ENCODE measurements at regions not wholly inside any gene's neighbourhood (a gene's known extent, or its start where the extent isn't known, plus 50 kb on each side); places are given as distances from the start of the nearest gene placed in this dataset.

DNA sequence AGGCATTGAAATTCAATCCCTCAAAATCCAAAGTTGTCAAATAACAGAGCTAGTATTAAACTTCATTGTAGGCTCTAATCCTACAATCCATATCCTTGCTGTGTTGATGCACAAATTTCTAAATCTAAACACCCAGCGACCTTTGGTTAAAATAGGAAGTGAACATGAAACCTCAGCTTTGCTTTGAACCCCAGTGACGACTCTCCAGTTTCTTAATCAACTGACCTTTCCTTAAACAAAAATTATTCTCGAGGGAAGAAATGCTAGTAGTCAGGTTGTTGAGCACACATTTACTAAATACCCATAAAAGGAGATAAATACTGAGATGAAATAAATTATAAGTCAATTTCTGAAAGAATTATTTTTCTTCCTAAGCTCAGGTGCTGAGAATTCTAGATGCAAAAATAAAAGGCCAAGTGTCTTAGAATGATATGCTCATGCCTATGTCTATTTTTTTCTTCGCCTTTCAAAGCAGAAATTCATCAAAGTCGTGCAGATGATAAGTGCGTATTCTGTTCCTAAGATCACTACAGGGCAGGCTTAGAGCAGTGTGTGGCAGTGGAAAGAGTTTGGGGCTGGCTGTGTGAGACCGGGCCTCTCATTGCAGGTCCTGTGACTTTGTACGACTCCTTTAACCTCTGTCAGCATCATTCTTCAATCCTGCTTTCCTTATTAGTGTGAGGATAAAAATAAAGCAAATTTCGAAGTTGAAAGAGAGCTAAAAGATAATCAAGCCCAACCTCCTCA, 208.7 kb downstream of the PRL start:
- DNase-seq (ENCODE audit: low read depth in 2 of 2, low spot score in 1 of 2) = no peak

DNA sequence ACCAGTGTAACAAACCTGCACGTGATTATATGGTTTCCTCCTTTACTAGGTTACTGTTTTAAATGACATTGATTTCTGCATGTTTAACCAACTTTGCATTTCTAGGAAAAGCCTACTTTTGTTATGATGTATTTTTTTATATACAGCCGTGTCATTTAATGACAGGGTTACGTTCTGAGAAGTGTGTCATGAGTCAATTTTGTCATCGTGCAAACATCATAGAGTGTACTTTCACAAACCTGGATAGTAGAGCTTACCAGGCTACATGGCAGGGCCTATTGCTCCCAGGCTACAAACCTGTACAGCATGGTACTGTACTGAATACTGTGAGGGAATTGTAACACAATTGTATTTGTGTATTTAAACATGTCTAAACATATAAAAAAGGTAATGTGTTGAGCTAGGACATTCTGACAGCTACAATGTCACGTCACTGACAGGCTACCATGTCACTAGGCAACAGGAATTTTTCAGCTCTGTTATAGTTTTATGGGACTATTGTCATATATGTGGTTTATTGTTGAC, 205.3 kb downstream of the PRL start:
- no peak for DNase-seq (ENCODE audit: low read depth in 2 of 2, low spot score in 1 of 2)

DNA sequence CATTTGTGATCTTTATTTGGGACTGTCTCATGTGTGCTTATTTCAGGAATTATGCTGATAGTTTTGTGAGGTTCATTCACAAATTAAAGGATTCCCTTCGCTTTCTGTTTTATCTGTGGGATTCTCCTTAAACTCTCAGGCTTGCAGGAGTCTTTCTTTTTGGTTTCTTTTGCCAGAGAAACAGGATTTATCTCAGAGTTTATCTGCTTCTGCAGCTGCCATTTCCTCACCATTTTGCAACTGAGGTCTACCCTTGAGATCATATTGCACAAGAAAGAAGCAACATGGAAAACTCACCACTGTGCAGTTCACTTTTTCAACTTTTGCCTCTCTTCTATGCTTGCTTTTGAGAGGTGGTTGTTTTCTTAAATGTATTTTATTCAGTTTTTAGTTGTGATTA, 201.0 kb downstream of the PRL start:
- no peak for DNase-seq (ENCODE audit: low read depth in 2 of 2, low spot score in 1 of 2)

DNA sequence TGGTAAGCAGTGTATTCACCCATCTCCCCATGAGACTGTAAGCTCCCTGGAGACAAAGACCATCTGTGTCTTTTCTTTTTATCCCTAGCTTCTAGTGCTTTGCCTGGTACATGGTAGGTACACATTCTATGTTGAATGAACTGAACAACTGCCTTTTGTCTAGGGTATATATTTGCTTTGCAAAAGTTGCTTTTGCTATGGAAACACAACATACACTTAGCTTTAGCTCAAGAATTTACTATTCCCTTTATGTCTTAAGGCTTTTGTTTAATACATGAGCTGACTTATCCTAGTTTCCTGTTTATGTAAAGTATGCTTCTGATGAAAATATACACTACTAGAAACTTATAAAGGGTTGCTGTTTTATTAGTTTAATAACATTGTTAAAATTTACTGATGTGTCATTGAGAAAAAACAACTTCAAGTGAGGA, 198.2 kb downstream of the PRL start:
- no peak for DNase-seq (ENCODE audit: low read depth in 2 of 2, low spot score in 1 of 2)

DNA sequence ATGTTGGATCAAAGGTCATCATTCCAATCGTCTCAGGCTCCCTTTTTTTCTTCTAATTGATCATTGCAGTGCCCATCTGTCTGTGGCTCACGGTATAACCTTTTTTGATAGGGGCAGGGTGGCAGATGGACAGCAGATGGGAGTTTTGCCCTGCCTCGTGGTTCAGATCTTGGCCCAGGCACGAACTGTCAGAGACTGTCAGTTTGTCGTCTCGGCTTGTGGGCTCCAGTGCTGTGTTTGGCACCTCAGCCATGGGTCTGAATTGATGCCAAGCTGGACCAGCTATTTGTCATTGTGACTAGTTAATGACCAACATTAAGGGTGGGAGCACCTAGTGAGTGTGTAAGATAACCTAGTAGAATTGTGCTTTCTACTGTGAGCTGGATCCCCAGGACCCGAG, 197.6 kb downstream of the PRL start:
- no peak for DNase-seq (ENCODE audit: low read depth in 2 of 2, low spot score in 1 of 2)

DNA sequence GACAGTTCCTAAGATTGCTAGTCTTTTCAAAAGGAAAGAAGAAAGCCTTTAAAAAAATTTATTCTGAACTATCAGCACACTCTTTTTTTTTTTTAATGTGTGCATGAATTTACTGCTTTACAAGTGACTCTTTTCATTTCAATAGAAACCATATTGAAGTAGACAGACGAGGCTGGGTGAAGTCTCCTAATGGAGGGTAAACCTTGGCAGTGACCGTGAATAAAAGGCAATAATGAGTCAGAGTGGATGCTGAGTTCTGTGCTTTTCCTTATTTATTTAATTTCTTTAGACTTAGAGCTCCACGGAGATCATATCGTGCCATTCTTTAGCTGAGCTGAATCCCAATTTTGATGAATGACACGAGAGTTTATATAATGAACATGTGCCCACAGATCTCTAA, 196.9 kb downstream of the PRL start:
- DNase-seq (ENCODE audit: low read depth in 2 of 2, low spot score in 1 of 2) = no peak

DNA sequence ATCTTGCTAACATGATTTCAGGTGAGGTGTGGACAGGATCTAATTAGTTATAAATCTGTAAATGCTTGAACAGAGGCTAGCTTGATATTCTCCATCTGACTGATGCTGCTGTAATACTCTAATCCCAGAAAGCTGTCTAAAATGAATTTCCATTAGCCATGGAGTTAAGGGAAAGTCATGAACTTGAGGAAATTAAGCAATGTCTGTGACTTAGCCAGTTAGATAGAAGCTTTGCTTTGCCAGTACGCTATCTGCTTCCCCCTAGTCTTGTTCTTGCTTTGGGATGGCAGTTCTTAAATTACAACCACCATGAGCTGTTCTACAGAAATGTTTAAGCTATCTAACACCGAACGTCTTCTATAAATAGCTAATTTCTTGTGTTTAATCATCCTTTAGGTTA, 195.7 kb downstream of the PRL start:
- no peak for DNase-seq (ENCODE audit: low read depth in 2 of 2, low spot score in 1 of 2)

DNA sequence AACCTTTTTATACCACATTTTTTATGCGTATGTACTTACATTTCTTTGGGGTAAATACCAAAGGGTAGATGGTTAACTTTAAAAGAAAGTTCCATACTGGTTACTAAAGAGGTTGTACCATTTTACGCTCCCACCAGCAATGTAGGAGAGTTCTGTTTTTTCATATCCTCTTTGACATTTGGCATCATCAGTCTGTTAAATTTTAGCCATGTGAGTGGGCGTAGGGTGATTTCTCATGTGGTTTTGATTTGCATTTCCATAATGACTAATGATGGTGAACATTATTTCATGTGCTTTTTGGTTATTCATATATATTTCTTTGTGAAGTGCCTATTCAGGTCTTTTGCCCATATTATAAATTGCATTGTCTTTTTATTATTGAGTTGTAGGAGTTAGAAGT, 194.2 kb downstream of the PRL start:
- no peak for DNase-seq (ENCODE audit: low read depth in 2 of 2, low spot score in 1 of 2)

DNA sequence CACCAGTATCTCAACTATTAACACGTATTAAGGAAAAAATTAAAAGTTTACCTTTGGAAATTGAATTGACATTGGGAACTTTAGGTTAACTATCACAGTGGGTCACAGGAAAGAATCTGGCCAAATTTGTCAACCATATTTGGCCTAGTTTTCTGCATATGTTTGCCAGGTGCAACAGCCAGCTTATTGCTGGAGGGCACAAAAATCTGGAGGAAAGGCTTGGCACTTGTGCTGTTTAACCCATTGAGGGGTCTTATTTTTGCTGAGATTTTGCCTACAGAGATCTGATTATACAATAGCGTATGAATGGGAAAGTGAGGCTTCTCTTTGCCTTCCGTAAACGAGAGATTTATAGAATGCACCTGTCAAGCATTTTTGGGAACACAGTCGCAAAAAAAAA, 190.4 kb downstream of the PRL start:
- no peak for DNase-seq (ENCODE audit: low read depth in 2 of 2, low spot score in 1 of 2)

DNA sequence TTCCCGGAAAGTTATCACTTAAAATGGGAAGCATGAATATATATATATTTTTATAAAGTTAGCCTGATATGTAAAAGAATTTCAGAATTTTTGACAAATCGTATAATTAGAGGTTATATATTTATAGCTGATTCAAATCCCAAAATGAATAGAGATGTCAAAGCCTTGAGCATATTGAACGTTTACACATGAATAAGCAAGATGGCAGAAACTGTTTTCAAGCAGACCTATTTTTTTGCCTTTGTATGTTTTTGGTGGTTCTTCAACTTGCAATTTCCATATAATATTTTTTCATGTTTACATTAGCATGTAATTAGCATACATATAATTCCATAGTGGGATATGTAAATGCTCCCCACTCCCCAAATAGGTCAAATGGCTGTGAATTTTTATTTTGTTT, 189.9 kb downstream of the PRL start:
- DNase-seq (ENCODE audit: low read depth in 2 of 2, low spot score in 1 of 2) = no peak

DNA sequence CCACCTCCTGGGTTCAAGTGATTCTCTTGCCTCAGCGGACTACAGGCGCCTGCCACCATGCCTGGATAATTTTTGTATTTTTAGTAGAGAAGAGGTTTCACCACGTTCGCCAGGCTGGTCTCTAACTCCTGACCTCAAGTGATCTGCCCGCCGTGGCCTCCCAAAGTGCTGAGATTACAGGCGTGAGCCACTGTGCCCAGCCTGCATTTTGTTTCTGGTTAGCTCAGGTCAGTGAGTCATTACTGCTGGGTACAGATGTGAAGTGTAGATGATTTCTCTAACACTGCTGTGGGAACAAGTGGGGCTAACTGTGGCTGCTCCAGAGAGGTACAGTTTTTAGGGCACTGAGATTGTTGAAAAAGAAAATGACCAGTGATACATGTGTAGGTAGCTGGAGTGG, 188.6 kb downstream of the PRL start:
- DNase-seq (ENCODE audit: low read depth in 2 of 2, low spot score in 1 of 2) = no peak

DNA sequence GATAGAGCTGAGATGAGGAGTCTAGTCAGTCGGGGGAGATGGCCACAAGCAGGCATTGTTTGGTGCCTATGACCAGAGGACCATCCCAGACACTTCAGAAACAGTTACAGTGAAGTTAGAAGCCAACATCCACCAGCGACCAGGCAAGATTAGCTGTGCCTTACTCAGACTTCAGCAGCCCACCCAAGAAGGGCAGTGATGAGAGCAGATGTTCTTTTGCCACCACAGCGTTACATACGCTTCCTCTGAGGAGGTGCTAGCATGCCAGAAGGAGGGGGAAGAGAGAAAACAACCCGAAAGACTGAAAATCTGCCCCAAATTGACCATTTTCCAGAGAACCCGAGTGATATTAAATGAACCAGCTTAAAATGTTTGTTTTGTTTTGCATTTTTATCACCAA, 186.8 kb downstream of the PRL start:
- DNase-seq (ENCODE audit: low read depth in 2 of 2, low spot score in 1 of 2) = no peak

DNA sequence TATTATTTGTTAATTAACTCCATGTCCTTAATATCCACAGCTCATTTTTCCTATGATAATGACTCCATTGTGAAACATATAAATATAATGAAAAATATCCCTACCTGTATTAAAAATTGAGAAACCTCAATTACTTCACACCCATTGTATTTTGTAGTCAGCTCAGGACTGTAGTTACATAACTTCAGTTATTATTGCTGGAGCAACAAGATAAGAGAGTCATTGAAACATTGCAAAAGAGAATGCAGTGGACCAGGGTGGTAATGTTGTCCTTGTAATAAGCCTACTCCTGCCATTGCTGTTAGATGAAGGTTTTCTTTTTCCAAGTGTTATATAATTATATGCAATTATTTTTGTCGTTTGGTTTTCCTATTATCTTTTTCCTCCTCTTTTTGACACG, 184.4 kb downstream of the PRL start:
- no peak for DNase-seq (ENCODE audit: low read depth in 2 of 2, low spot score in 1 of 2)

DNA sequence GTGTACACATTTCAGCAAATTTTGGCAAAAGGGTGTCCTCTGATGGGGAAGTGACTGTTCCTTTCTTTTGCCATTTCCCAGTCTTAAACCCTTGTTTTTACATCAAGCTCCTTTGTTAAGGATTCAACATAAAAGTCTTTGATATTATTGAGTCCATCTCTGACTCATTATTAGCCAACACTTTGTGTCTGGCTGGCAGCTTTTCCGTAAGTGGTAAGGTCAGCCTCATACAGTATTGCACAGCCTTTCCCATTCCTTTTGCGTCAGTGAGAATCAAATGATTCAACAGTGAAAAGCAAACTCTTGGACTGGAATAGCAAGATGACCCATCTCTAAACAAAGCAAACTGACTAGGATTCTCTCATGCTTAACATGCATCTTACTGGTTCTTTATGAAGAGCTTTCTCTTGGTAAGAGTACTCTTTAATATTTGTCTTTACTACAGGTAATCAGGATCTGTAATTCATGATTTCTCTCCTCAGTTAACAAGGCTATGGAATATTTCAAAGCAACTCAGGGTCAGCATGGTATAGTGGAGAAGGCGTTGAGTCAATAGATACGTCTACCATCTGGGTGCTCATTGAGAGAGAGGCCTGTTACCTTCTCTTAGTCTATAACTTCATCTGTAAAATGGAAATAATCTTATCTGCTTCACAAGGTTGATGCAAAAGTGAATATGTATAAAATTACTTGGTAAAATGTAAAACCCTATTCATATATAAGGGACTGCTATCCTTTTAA, 183.6 kb downstream of the PRL start:
- no peak for DNase-seq (ENCODE audit: low read depth in 2 of 2, low spot score in 1 of 2)

DNA sequence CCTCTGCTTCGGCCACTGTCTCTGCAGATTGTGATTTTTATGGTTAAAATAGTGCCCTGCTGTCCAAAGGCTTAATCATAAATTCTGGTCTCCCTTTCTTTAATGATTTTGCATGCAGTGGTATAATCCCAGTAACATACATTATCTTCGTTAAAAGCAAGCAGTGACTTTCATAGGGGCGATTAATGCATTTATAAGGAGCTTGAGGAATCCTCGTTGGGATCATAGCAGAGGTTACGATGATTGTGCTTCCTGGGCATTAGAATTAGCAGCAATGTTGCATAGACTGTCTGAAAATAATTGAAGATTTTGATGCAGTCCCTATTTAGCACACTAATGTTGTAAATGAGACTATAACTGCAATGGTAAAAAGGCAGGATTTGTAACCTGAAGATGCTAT, 181.3 kb downstream of the PRL start:
- no peak for DNase-seq (ENCODE audit: low read depth in 2 of 2, low spot score in 1 of 2)

DNA sequence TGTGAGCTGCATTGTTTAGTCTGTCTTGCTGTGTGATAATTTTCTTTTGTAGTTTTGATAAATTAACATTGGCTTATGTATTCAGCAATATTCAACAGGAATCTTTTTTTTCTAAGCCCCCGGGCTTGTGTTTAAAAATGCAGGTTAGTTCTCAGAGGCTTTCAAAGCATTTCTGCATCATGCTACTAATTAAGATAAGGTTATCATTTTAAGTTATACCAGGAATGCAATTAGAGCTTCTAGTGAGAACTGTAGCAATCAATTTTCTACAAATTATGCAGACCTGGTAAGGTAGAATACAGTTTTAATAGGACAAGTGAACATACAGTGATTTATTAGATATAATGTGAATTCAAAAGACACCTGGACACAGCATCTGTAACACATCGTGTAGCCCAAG, 179.2 kb downstream of the PRL start:
- DNase-seq (ENCODE audit: low read depth in 2 of 2, low spot score in 1 of 2) = no peak

DNA sequence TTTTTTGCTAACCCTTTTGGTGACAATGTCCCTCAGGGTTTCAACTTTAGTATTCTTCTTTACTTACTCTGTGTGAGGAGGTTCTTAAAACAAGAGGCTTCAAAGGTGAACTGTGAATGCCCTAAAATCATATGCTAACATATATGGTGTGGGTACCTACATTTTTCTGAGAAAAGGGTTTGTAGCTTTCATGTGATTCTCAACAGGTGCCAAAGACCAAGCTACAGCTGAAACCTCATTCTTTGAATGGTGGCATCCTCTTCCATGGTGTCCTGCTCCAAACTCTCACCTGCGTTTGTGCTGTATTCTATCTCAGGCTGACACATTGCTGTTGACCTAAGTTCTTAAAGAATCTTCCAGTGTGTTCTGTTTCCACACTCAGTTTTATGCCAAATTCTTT, 177.3 kb downstream of the PRL start:
- no peak for DNase-seq (ENCODE audit: low read depth in 2 of 2, low spot score in 1 of 2)

DNA sequence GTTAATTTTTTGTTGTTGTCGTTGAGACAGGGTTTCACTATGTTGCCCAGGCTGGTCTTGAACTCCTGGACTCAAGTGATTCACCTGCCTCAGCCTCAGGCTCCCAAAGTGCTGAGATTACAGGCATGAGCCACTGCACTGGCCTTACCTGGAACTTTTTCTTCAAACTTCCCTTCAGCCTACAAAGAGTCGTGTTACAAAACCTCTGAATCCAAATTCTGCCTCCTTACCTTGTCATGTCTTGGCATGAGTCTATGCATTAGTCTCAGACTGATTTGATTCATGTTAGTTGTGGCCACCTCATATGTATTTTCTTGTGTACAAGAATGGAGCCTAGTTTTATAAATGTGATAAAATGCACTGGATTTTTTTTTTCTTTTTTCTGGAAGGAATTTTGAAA, 172.1 kb downstream of the PRL start:
- DNase-seq (ENCODE audit: low read depth in 2 of 2, low spot score in 1 of 2) = no peak

DNA sequence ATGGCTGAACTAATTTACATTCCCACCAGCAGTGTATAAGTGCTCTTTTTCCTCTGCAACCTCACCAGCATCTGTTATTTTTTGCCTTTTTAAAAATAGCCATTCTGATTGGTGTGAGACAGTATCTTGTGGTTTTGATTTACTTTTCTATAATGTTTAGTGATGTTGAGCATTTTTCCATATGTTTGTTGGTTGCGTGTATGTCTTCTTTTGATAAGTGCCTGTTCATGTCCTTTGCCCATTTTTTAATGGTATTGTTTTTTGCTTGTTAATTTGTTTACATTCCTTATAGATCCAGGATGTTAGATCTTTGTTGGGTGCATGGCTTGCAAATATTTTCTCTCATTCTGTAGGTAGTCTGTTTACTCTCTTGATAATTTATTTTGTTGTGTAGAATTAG, 169.9 kb downstream of the PRL start:
- no peak for DNase-seq (ENCODE audit: low read depth in 2 of 2, low spot score in 1 of 2)

DNA sequence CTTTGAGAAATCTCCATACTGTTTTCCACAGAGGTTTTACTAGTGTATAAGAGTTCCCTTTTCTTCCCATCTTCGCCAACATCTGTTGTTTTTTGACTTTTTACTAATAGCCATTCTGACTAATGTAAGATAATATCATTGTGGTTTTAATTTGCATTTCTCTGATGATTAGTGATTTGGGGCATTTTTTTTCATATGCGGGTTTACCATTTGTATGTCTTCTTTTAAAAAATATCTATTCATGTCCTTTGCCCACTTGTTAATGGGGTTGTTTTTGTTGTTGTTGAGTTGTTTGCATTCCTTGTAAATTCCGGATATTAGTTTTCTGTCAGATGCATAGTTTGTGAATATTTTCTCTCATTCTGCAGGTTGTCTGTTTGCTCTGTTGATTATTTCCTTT, 167.1 kb downstream of the PRL start:
- DNase-seq (ENCODE audit: low read depth in 2 of 2, low spot score in 1 of 2) = no peak

DNA sequence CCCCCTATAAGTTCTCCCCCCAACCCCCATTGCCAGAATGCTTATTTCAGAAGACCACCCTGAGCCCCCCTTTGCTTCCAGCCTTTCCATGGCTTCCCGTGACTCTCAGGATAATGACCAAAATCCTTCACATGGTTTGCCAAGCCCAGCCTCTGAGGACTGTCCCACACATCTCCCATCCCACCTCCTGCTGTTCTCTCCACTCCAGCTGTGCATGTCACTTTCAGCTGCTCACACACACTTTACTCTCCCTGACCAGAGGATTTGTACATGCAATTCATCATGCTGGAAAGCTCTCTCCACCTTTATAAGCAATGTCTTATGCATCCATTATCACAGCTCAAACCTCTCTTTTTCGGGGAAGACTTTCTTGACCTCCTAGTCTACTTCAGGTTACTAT, 164.2 kb downstream of the PRL start:
- no peak for DNase-seq (ENCODE audit: low read depth in 2 of 2, low spot score in 1 of 2)

DNA sequence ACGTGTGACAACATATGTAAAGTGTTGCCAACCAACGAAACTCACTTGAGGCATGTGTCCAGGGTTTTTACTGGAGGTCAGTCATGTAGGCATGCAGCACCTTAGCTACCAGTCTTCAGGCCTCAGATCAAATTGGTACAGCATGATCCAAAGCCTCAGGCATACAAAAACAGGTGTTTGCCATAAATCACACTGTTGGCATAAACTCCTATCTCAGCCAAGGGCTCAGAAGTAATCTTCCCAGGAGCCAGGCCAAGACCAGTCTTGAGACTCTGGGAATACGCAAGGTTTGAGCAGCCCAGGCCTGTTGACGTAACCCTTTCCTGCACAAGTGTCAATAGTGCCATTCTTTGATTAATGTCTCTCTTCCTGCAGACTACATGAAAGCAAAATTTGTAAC, 163.5 kb downstream of the PRL start:
- DNase-seq (ENCODE audit: low read depth in 2 of 2, low spot score in 1 of 2) = no peak

DNA sequence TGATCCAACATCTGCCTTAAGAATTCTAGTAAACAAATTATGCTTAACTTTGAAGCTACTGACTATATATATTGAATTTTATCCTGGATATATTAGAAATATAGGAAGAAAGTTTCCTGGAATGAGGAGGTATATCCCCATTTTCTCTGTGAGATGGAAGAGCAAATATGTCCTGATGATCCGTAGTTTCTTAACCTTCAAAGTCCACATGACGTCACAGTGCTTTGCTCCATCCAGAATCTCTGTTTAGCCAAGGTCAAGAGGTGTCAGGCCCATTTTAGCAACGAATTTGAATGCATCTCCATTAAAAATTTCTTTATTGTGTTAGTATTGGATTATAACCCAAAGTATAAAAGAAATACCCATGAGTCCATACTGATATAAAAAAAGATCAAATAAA, 162.5 kb downstream of the PRL start:
- no peak for DNase-seq (ENCODE audit: low read depth in 2 of 2, low spot score in 1 of 2)
